Stimulated activated CD8-positive, alpha-beta memory T cell treated with anti-CD3 and anti-CD28 coated beads, Interleukin-4, amount 100 ng/mL, for 1 hour (primary cell): ENCODE measurements at regions not wholly inside any gene's neighbourhood (a gene's known extent, or its start where the extent isn't known, plus 50 kb on each side); places are given as distances from the start of the nearest gene placed in this dataset.

Source experiments
- DNase-seq, 2 donors: peaks; one replicate each; pipeline ENCODE4 v3.0.0-alpha.2; 2020; ENCODE audit warnings: low read depth in 2 of 2, low spot score in 1 of 2

DNA sequence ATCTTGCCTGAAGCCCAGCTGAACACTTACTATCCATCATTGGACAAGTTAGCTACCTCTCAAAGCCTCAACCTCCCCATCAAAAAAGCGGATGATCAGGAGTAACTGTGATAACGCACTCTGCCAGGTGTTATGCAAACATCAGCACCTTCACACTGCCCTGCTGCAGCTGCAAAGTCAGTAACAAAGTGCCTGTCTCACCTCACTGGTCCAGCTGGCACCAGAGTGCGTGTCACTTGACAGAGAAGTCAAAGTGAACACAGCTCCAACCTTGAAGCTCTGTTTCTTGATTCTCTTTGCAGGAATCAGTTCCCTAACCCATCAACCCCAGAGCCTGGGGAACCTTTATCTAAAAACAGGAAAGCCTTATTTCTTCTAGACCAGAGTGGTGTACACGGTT, 413.6 kb downstream of the CTTN start:
- DNase-seq, result no peak

DNA sequence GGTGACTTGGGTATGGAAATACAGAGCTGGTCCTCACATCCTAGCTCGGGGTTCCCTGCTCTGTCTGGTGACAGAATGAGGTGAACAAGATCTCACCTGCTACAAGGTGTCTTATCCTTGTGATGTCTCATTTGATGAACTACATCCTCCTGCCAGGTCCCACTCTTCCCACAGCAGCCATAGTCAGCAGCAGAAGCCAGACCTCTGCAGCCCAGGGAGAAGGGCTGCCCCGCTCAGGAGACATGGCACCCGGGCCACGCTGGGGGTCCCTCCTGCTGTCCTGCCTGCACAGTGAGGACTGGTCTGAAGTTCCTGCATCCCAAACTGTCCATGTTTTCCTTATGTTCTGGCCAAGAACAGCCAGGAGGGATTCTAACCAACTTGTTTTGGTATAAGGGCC, 414.1 kb downstream of the CTTN start:
- no peak for DNase-seq

DNA sequence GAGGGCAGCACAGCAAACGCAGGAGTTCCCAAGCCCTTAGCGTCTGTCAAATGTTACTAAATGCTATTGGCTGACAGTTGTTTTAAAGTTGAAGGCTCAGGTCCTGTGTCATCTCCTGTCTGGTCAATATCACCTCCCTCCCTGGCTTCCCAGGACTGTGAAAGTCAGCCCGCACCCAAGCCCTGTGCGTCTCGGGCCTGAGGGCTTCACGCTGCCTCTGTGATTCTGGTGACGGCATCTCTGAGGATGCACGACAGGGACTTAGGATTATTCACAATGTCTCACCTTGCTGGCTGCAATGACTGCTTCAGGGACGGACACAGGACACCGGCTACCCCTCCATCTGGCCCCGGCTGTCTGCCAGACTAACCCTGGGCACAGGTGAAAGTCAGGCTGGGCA, 415.3 kb downstream of the CTTN start:
- DNase-seq, result no peak

DNA sequence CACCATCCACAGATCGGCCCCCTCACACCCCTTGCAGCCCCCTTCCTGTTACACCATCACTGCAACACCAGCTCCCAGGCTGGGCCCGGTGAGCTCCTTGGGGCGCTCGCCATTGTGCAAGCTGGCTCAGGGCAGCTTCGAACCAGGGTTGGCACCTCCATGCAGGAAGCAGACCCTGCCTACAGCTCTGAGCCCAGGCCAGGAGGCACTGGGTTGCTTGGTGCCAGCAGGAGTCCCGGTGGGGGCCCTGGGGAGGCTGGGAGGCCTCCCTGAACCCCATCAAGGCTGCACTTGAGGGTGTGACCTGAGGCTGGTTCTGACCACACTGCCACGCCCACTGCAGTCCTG, 417.1 kb downstream of the CTTN start:
- no peak for DNase-seq

DNA sequence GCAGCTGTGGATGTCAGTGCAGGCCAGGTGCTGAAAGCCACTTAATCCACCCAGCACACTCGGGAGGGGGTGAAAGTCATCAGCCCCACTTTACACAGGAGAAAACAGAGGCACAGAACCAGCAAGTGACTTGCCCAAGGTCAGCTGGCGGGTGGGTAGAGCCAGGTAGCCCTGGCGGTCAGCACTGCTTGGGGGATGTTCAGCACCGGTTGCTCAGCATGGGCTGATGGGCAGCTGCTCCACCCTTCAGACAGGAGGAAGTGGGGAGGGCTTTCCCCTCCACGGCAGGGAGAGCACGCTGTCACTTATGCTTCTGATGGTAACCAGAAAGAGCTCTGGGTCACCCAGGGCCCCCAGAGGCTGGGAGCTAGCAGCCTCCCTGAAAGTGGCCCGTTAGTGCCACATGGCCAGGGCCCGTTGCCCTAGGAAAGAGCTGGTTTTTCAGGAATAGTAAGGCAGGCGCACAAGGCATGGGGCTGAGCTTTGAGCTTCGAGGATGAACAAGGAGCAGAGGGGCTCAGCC, 417.9 kb downstream of the CTTN start:
- no peak for DNase-seq

DNA sequence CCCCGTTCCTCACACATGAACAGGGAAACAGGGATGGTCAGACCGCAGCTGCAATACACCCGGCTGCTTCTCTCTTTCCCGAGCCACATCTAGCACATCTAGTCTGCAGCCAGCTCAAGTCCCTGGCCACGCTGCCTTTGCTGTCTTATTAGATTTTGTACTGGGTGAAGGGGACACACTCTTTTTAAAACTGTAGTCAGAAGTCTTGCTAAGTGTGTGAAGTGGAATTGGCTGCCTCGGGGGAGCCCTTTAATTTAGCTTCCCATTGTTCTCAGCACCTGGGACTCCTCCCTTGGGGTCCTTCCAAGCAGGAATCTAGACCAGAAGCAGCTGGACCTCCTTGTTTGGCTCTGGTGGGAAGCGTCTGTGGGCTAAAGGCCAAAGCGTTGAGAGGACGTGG, 420.0 kb downstream of the CTTN start:
- no peak for DNase-seq

DNA sequence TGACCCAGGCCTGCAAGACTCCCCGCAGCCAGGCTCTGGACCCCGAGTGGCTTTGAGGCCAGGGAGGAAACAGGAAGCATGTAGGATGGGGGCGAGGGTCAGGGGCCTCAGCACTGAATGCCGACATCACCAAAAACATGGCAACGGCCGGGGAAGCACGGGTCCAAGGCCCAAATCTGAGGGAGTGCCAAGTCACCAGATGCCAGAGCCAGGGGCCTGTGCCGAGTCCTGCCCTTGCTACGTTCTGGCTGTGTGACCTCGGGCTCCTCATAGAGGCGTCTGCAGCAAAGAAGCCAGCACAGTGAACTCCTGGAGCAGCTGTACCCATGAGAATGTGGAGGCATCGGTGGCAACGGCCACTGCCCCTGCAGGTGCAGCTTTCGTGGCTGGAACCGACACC, 420.7 kb downstream of the CTTN start:
- no peak for DNase-seq

DNA sequence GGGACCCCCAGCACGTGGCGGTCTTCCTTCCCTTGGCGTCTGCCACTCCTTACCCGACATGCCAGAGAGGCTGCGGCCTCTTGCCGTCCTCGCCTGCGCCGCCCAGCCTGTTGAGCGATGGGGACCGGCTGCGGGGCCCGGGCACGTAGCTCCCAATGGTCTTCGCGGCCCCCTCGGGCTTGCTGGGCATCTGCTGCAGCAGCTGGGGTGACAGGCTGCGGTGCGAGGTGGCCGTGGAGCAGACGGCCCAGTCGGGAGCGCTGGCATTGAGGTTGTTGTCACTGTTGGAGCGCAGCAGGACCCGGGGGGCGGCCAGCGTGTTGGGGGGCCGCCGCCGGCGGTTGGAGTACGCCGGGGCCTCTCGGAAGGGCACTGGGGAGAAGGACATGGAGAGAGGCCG, 422.0 kb downstream of the CTTN start:
- DNase-seq, result no peak

DNA sequence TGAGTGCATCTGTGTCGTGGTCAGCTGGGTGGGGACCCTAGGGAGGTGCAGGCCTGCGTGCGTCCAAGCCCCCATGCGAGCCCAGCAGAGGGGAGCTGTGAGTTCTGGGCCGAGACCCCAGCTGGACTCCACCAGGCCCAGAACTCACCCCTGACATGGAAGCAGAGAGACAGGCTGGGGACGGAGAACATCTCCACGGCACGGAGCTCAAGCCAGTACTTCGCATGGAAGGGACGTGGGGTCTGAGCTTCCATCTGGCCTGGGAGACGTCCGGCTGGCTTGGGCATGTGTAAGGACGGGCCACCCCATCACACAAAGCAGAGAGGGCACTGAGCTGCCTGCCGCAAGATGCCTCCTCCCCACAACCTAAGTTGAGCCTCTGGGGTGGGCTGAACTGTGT, 422.4 kb downstream of the CTTN start:
- no peak for DNase-seq

DNA sequence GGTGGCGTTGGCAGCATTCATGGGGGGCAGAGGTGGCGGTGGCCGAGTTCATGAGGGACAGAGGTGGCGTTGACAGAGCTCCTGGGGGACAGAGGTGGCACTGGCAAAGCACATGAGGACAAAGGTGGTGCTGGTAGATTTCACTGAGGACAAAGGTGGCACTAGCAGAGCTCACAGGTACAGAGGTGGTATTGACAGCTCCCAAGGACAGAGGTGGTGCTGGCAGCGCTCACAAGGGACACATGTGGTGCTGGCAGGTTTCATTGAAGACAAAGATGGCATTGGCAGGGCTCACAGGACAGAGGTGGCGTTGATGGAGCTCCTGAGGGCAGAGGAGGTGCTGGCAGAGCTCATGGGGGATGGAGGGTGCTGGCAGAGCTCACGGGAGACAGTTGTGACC, 425.4 kb downstream of the CTTN start:
- no peak for DNase-seq

DNA sequence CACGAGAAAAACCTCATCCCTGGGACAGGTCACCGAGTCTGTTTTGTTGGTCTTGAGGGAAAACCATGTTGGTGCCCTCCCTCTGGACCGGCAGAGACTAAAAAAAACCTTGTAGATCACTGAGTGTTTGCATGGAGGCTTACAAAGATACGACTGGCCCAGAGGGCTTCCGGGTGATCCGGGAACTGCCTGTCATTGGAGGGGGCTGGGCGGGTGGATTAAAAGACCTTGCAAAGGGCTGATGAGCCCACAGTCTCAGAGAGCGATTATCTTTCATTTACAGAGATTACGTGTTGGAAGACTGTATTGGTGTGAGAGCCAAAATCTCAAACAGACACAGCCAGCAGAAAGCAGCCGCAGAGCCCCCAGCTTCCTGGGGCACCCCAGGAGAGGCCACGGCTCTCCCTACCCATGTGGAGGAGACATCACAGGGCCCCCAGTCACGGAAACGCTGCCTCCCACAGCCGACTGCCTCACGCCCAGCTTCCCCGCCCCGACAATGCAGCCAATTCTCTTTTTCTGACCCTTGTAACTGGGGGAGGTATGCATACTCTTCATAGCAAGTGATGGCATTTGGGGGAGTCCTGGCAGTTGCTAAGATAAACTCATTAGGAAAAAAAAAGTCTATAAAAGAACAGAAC, 426.4 kb downstream of the CTTN start:
- DNase-seq, result no peak

DNA sequence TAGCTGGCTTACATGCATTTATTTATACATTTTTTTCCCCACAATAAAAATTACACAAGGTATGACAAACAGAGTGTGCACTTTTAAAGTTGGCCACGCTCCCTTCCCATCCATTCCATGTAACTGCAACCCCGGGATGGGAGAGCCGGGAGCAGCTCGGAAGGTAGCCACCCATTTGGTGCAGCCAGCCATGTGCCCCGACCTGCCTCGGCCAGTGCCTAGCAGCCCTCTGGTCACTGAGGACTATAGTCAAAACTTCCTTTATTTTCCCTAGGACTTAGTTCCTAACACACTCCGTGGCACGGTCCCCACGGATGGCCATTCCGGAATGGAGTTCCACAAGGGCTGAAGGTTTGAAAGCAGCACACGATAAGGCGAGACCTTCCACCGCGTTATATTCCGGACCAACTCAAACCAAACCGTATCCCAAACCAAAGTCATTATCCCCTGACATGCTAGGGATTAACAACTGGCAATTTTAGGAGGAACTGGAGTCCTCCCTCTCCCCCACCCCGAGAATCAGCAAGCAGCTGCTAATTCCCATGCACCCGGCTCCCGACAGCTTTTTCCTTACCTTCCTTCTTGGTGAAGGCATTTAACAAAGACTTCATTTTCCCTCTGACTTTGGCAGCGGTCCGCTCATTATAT, 426.4 kb downstream of the SHANK2 start:
- no peak for DNase-seq

DNA sequence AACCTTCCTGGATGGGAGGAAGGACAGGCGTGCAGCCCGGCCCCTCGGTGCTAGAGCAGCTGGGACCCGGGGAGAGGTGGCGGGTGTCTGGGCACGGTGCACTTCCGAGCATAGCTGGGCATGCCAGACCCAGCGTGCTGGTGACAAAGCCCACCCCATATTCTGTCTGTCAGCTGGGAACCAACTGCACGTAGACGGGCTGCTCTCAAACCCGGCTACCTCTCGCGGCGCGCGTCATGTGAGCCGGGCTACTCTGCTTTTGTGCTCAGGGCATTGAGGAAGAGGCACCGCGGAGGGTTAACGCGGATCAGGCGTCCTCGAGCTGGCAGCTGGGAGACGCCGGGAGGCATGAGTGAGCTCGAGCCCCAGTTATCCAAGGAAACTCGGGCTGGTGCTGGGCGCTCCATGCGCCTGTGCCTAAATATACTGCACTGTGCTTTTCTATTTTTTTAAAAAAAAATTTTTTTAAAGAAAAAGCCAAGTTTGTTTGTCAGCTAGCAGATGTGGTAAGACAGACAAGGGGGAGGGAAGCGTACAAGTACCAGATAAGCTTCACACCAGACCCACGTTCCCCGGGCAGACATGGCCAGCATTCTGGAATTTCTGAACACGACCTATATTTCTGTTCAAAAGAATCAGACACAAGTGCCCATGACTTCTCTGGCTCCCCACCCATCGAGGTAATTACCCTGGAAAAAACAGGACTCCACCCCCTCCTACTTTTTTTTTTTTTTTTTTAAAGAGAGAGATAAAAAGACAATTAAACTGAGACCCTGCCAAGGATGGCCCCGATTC, 425.6 kb downstream of the SHANK2 start:
- DNase-seq, result no peak

DNA sequence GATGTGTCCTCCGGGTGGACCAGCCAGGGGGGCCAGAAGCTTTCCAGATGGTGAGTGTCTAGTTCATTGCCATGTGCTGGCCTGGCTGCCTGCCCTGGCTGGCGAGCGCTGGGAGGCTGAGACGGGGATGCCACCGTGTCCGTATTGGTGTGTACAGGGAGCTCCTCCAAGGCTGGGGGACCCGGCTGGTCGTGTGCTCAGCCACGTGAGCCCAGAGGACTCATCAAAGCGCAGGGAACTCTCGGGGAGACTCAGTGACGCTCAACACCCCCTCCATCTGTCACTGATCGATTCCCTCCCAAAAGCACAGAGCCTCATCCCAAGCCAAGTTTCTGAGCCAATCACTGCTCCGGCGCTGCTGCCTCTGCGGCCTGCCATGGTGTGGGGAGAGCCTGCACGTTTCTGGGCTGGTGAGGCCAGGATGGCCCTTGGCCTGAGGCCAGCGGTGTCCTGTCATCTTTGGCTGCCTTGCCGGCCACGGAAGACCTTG, 423.7 kb downstream of the SHANK2 start:
- no peak for DNase-seq

DNA sequence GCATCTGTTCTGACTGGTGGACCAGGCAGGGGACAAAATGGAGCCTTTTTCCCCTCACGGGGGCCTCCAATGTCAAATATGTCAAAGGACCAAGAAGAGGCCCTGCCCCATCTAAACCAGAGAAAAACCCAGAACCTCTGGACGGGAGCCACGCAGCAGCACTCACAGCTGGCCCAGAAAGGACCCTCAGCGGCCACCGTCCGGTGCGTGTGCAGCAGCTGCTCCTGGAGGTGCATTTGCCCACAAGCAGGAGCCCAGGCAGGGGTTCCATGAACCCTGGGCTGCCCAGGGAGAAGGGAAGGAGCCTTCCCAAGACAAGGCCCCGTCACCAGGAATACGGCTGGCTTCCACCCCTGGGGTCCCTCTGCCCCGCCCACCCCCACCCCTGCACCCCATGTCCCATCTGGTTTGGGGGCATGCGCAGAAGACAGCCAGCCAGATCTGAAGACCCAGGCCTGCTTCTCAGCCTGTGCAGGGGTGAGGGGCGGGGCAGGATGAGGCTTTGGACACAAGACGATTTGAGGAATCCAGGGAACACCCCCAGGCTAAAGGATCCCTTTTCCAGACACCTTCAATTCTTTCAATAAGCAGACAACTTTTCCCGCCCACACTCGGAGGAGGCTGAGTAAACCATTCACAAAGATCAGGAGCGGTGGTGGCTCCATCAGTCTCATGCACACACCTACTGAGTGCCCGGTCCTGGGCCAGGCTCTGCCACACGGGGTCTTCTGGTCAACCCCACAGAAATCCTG, 423.1 kb downstream of the SHANK2 start:
- DNase-seq, result no peak

DNA sequence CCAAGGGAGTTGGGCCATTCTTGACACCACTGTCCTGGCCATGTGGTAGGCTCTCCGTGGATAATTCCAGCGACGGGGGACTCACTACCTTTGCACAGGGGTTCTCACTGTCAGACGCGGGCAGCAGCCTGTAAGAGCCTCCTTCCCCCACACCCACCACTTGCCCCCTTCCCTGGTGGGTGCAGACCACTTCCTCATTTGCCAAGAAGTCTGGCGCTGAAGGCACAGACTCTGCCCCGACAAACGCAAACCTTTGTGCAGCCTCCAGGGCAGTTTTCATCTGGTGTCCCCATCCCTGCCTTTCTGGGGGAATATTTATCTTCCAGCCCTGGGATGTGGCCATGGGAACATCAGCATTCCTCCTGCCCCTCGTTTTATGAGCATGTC, 422.5 kb downstream of the SHANK2 start:
- no peak for DNase-seq

DNA sequence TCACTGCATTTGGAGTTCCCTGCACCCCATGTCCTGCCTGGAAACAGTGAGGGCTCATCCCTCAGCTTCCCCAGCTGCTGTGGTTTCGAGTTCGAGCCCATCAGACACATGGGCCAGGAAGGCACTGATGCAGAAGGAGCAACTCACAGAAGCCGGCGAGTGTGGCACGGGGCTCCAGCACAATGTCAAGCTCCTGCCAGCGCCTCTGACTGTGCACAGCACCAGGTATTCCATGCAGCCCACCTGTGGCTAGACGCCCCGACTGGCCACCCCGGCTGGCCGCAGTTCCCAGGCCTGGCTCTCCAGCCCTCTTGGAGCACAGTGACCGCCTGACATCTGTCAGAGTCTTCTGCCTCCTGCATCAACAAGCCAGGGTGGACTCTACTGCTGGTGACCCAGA, 419.4 kb downstream of the SHANK2 start:
- no peak for DNase-seq

DNA sequence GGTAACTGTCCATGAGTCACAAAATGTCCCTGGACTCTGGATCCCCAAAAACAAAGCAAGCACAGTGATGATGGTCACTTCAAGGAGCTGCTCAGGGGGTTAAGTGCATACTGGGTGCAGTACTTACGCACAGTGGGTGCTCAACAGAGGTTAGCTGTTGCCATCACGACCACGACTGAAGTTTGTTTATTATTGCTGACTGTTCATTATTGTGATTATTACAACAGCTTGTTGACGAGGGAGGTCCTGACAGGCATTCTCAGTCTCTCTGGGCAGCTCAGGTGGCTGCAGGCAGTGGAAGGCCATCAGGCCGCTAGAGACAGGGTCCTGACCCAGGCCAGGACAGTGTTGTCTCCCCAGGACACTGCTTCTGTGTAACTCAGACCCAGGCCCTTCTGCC, 418.8 kb downstream of the SHANK2 start:
- no peak for DNase-seq

DNA sequence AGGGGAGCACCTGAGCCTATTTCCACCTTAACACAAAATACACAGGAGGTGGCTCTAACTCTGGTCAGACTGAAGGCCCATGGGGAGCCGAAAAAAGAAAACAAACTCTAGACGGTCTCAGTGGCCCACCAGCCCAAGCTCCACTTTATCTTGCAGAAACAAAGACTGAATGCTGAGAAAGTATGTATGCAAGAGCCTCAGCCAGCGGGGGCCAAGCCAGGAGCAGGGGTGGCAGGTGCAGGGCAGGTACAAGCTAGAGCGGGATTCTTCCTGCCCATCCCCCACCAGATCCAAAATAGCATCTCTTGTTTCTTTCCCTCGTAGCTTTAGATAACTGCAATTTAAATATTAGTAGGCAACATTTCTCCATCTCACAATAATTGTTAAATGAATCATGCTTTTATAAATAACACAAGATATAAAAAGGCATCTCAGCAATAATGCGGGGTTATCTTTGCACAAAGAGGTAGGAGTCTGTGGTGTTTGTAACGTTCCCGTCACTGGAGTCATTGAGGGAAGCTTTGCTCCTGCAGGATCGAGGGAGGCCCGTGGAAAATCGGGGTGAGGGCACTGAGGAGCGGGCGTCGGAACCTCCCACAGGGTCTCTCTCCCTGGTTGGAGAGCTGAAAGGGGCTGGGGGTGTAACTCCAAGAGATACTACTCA, 418.0 kb downstream of the SHANK2 start:
- DNase-seq, result no peak

DNA sequence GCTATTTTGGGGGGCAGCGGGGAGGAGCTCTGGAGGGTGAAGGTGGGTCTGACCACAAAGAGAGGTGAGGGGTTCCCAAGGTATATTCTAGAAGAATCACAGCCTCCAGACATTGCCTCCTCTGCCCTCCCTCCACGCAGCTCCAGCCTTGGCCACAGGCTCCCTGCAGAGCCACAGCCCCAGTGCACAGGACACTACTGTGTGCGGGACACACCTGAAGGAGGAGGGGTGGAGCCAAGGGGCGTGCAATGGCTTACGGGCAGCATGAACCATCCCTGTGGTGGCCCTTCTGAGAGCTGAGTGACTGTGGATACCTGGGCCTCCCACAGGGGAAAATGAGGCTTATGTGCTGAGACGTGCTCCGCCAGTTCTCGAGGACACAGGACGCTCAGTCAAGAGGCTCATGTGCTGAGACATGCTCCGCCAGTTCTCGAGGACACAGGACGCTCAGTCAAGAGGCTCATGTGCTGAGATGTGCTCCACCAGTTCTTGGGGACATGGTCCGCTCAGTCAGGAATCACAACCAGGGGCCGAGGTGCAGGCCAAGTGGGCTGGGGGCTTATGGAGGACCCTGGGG, 417.3 kb downstream of the SHANK2 start:
- no peak for DNase-seq

DNA sequence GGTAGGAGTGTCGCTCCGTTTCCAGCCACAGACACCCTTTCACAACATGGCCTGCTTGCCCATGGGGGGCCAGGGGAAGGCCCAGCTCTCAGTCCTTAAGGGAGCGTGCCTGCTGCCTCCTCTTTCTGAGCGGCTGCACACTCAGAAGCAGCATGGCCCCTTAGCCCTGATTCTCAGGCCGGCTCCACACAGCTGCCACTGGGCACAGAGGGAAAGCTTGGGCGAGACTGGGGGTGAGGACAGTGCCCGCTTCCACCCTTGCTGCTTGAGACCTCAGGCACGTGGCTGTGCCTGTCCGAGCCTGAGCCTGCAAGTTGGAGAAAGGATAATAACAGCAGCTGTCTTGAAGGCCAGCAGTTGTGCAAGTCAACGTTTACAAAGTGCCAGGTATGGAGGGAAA, 416.3 kb downstream of the SHANK2 start:
- no peak for DNase-seq
